CD4-positive, alpha-beta T cell (primary cell): ENCODE measurements at regions not wholly inside any gene's neighbourhood (a gene's known extent, or its start where the extent isn't known, plus 50 kb on each side); places are given as distances from the start of the nearest gene placed in this dataset.
"Not testable (repeated sequence)": the region's sequence is repeated elsewhere in the genome, so short reads cannot be mapped to it uniquely, and the experiment has no call there.

ENCODE experiments used
- ATAC-seq: fragments of 200-7000 bp; cut with Tn5 transposase; one replicate; pipeline ENCODE4 v1.10.0; 2022; ENCODE audit warnings: mild to moderate bottlenecking; ENCODE audit not compliant: poor library complexity
- CTCF ChIA-PET: fragments of 350-600 bp; sonication (Branson Sonifier 250); formaldehyde crosslinking; loops from one replicate; lab custom pipeline; 2021; ENCODE audit warnings: antibody characterized with exemption, inconsistent platforms; lab: Charles Lee
- POLR2A ChIA-PET: fragments of 350-600 bp; sonication (Branson Sonifier 250); formaldehyde crosslinking; loops from one replicate; lab custom pipeline; 2021; ENCODE audit warnings: antibody characterized with exemption, inconsistent platforms; lab: Charles Lee
- DNase-seq, 14 experiments: peaks; one replicate each; pipeline ENCODE4 v3.0.0-alpha.2; 2013 to 2020; ENCODE audit warnings: mixed read lengths in 2 of 14
- H3K27ac ChIP-seq, 2 donors: one replicate each; pipeline versions ENCODE4 v1.5.1 to v1.7.0; 2013; ENCODE audit warnings: low read length in 2 of 2, low read depth in 1 of 2, mild to moderate bottlenecking in 1 of 2
- H3K27me3 ChIP-seq, 2 experiments: 1 replicate in 1 of 2; 2 replicates in 1 of 2; pipeline versions ENCODE4 v1.6.1 to v1.7.0; 2013; ENCODE audit warnings: low read length in 2 of 2, control low read depth in 1 of 2, mild to moderate bottlenecking in 1 of 2, moderate library complexity in 1 of 2; ENCODE audit not compliant: insufficient read depth in 2 of 2, control insufficient read depth in 1 of 2
- H3K36me3 ChIP-seq: one replicate; pipeline ENCODE4 v1.6.1; 2013; ENCODE audit warnings: low read length, control low read depth; ENCODE audit not compliant: insufficient read depth
- H3K4me1 ChIP-seq: one replicate; pipeline ENCODE4 v1.6.1; 2013; ENCODE audit warnings: low read length, control low read depth; ENCODE audit not compliant: insufficient read depth
- H3K4me3 ChIP-seq: one replicate; pipeline ENCODE4 v1.5.1; 2013; ENCODE audit warnings: mild to moderate bottlenecking, low read length, moderate library complexity
- H3K9me3 ChIP-seq, 2 experiments: 1 replicate in 1 of 2; 2 replicates in 1 of 2; pipeline versions ENCODE4 v1.6.1 to v1.7.0; 2013; ENCODE audit warnings: low read length in 2 of 2, mild to moderate bottlenecking in 2 of 2, control low read depth in 1 of 2, moderate library complexity in 1 of 2; ENCODE audit not compliant: control insufficient read depth in 1 of 2, insufficient read depth in 1 of 2
- H3K27ac Mint-ChIP-seq: one replicate; pipeline ENCODE4 v1.8.0; 2020; ENCODE audit warnings: mixed read lengths
- H3K27me3 Mint-ChIP-seq: one replicate; pipeline ENCODE4 v1.8.0; 2021; ENCODE audit warnings: mixed read lengths
- H3K36me3 Mint-ChIP-seq: one replicate; pipeline ENCODE4 v1.8.0; 2021; ENCODE audit warnings: low read depth, mixed read lengths
- H3K4me1 Mint-ChIP-seq: one replicate; pipeline ENCODE4 v1.8.0; 2021; ENCODE audit warnings: low read depth, mixed read lengths
- H3K4me3 Mint-ChIP-seq: one replicate; pipeline ENCODE4 v1.8.0; 2020; ENCODE audit warnings: mild to moderate bottlenecking, mixed read lengths
- H3K9me3 Mint-ChIP-seq: one replicate; pipeline ENCODE4 v1.8.0; 2020; ENCODE audit warnings: mixed read lengths
- intact Hi-C, 2 experiments: fragments of 100-400 bp; cut with DNase I in 1 of 2; cut with micrococcal nuclease in 1 of 2; formaldehyde crosslinking; loops; one replicate each; pipeline versions ENCODE4 v1.15.1 to v1.9.0; 2023 to 2025; cut with DNase I, micrococcal nuclease
- TF ChIP-seq, protein P1 (sequence below): fragments of 200-600 bp; IDR thresholded peaks from one replicate; pipeline ENCODE4 v1.8.0; 2022; ENCODE audit warnings: antibody characterized with exemption, mild to moderate bottlenecking

DNA sequence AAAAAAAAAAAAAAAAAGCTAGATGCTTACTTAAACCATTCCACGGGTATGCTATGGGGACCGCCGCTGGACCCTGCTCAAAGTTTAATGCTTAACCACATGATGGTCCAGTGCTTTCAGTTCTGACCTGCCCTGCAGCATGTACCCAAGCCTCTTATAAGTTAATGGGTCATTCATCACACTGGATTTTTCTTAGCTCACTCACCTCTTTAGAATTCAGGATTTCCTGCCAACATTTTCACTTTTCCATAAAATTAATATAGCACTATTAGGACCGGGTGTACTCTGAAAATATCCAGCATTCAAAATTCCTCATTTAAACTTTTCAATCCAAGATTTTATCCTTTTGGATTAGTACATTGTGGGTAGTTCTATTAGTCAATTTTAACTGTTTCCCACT, 140.8 kb downstream of the ALDH8A1 start:
- no peak for DNase-seq
- ATAC-seq = no peak
- Mint-ChIP-seq H3K27ac (no peak overlapping the region), H3K36me3 (no peaks in the 10 kb centered on the region), H3K27me3 (no peaks in the 10 kb centered on the region), H3K9me3 (no peaks in the 10 kb centered on the region), H3K4me1 (no peaks in the 10 kb centered on the region), H3K4me3 (no peak overlapping the region)
- peaks cover 2 to 3% of the 10 kb centered on the region in 2 experiments for H3K27me3 ChIP-seq
- no peak overlapping the region for H3K27ac ChIP-seq
- CTCF ChIA-PET = no interaction called here
- no peaks in the 10 kb centered on the region for H3K36me3 ChIP-seq
- intact Hi-C loops = no loop called here
- TF ChIP-seq, protein P1, sequence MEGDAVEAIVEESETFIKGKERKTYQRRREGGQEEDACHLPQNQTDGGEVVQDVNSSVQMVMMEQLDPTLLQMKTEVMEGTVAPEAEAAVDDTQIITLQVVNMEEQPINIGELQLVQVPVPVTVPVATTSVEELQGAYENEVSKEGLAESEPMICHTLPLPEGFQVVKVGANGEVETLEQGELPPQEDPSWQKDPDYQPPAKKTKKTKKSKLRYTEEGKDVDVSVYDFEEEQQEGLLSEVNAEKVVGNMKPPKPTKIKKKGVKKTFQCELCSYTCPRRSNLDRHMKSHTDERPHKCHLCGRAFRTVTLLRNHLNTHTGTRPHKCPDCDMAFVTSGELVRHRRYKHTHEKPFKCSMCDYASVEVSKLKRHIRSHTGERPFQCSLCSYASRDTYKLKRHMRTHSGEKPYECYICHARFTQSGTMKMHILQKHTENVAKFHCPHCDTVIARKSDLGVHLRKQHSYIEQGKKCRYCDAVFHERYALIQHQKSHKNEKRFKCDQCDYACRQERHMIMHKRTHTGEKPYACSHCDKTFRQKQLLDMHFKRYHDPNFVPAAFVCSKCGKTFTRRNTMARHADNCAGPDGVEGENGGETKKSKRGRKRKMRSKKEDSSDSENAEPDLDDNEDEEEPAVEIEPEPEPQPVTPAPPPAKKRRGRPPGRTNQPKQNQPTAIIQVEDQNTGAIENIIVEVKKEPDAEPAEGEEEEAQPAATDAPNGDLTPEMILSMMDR = no peak
- H3K4me3 ChIP-seq = no peak overlapping the region
- POLR2A ChIA-PET = no interaction called here
- H3K4me1 ChIP-seq = no peaks in the 10 kb centered on the region
- H3K9me3 ChIP-seq = no peaks in the 10 kb centered on the region

DNA sequence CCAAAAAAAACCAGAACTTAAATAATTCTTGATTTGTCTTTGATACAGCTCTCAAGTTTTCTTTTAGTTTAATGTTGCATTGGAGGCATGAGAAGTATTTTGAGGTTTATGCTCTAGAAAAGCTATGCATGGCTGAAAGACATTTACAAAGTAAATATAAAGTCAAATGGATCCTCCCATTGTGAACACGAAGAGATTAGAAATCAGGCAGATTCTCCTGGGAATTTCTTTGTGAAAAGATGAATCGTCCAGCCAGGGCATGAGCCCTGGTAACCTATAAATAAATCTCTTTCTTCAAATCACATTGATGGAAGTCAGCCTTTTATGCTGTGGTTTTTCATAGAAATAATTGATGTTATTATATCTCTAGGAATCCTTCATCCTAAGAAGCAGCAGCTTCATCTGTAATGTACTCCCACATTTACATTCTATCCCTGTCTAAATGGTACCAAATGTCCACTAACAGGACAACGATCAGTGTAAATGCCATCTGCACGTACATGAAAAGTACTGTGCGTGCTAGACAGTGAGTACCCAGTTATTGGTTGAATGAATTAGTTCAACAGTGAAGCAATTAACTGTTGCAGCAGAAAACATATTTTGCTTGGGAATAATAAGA, 143.6 kb downstream of the ALDH8A1 start:
- no peak overlapping the region for H3K4me3 Mint-ChIP-seq
- ATAC-seq (no peak), DNase-seq (no peak)
- H3K27me3 Mint-ChIP-seq = no peaks in the 10 kb centered on the region
- ChIA-PET POLR2A (no interaction called here), CTCF (no interaction called here)
- H3K27me3 ChIP-seq = peaks cover 2 to 3% of the 10 kb centered on the region in 2 experiments
- H3K9me3 ChIP-seq = no peaks in the 10 kb centered on the region
- no peaks in the 10 kb centered on the region for H3K9me3 Mint-ChIP-seq
- TF ChIP-seq, protein P1 = no peak
- no peaks in the 10 kb centered on the region for H3K36me3 Mint-ChIP-seq
- intact Hi-C loops = no loop called here
- no peak overlapping the region for H3K4me3 ChIP-seq
- no peaks in the 10 kb centered on the region for H3K4me1 ChIP-seq
- H3K27ac Mint-ChIP-seq = no peak overlapping the region
- no peaks in the 10 kb centered on the region for H3K4me1 Mint-ChIP-seq
- H3K36me3 ChIP-seq = no peaks in the 10 kb centered on the region
- no peak overlapping the region for H3K27ac ChIP-seq

DNA sequence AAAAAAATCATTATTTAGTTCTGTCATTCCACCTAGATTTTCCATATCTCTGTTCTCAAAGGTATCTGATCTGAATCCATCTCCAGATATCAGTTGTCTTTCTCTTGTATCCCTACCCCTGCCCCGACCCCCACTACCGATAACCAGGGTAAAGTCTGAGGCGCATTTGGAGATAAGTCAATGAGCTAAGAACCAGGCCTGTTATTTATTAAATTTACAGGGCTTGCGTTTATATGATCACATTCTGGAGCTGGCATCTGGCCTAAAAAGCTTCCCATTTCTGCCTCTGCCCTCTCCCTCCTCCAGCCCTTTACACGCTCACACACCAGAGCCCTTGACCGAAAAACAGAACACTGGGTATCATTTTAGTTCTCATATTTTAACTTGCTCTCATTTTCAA, 144.7 kb downstream of the ALDH8A1 start:
- intact Hi-C loops = no loop called here
- no peaks in the 10 kb centered on the region for H3K4me1 ChIP-seq
- no peaks in the 10 kb centered on the region for H3K36me3 ChIP-seq
- TF ChIP-seq, protein P1 = no peak
- no peak overlapping the region for H3K4me3 ChIP-seq
- Mint-ChIP-seq H3K27me3 (no peaks in the 10 kb centered on the region), H3K4me3 (no peak overlapping the region), H3K36me3 (no peaks in the 10 kb centered on the region), H3K4me1 (no peaks in the 10 kb centered on the region), H3K27ac (no peak overlapping the region), H3K9me3 (no peaks in the 10 kb centered on the region)
- ATAC-seq (no peak), DNase-seq (no peak)
- ChIA-PET POLR2A (no interaction called here), CTCF (interaction anchor here (0.9 kb wide), 1 partner anchor 39 kb away, joined by 3 read pairs; no protein-coding TSS in a partner anchor)
- no peak overlapping the region for H3K27ac ChIP-seq
- H3K9me3 ChIP-seq = no peaks in the 10 kb centered on the region
- peaks cover 2 to 3% of the 10 kb centered on the region in 2 experiments for H3K27me3 ChIP-seq

DNA sequence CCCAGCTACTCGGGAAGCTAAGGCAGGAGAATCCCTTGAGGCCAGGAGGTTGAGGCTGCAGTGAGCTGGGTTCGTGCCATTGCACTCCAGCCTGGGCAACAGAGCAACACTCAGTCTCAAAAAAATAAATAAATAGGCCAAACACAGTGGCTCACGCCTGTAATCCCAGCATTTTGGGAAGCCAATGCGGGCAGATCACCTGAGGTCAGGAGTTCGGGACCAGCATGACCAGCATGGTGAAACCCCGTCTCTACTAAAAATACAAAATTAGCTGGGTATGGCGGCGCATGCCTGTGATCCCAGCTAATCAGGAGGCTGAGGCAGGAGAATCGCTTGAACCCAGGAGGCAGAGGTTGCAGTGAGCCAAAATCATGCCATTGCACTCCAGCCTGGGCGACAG, 145.6 kb downstream of the ALDH8A1 start:
- H3K9me3 Mint-ChIP-seq, DNase-seq, H3K27ac Mint-ChIP-seq, H3K4me3 Mint-ChIP-seq, intact Hi-C loops, H3K4me3 ChIP-seq, ATAC-seq, H3K27ac ChIP-seq, H3K4me1 Mint-ChIP-seq, H3K27me3 ChIP-seq, H3K36me3 Mint-ChIP-seq, H3K4me1 ChIP-seq, H3K9me3 ChIP-seq, H3K27me3 Mint-ChIP-seq, H3K36me3 ChIP-seq, POLR2A ChIA-PET: not testable (repeated sequence)
- CTCF ChIA-PET = interaction anchor here (0.9 kb wide), 1 partner anchor 38 kb away, joined by 3 read pairs; no protein-coding TSS in a partner anchor
